ENCODE measurements at regions not wholly inside any gene's neighbourhood (a gene's known extent, or its start where the extent isn't known, plus 50 kb on each side); places are given as distances from the start of the nearest gene placed in this dataset.

DNA sequence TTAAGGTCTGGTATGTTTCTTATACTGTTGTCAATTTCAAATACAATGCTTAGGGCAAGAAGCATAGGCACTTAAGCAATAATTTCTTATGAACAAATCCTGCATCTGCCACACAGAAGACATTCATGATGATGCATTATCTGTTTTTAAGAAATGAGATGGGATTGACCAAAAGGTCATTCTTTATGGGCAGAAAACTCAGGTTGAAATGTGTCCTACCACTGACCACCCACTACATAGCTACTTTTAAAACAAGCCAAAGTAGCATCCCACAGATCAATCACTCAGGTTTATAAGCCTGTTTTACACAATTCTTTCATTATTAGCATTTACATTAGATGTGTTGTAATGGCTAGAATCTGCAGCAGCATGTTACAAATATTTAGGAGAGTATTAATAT, 617.8 kb downstream of the PCDH7 start:
- TF ChIP-seq, protein P1, sequence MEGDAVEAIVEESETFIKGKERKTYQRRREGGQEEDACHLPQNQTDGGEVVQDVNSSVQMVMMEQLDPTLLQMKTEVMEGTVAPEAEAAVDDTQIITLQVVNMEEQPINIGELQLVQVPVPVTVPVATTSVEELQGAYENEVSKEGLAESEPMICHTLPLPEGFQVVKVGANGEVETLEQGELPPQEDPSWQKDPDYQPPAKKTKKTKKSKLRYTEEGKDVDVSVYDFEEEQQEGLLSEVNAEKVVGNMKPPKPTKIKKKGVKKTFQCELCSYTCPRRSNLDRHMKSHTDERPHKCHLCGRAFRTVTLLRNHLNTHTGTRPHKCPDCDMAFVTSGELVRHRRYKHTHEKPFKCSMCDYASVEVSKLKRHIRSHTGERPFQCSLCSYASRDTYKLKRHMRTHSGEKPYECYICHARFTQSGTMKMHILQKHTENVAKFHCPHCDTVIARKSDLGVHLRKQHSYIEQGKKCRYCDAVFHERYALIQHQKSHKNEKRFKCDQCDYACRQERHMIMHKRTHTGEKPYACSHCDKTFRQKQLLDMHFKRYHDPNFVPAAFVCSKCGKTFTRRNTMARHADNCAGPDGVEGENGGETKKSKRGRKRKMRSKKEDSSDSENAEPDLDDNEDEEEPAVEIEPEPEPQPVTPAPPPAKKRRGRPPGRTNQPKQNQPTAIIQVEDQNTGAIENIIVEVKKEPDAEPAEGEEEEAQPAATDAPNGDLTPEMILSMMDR (IDR thresholded peaks at IDR 0.05) = no peak
- no peak for TF ChIP-seq POLR2A (IDR thresholded peaks at IDR 0.05)
